NT2/D1 (cell line): ENCODE measurements at regions not wholly inside any gene's neighbourhood (a gene's known extent, or its start where the extent isn't known, plus 50 kb on each side); places are given as distances from the start of the nearest gene placed in this dataset.

Experiments
- DNase-seq: peaks from one replicate; pipeline ENCODE4 v3.0.0-alpha.2; 2011; ENCODE audit warnings: low read depth, low spot score
- H3K27me3 ChIP-seq: 2 replicates; pipeline ENCODE4 v1.6.0; 2011; ENCODE audit warnings: mild to moderate bottlenecking; ENCODE audit not compliant: insufficient read length, insufficient read depth
- H3K36me3 ChIP-seq: 2 replicates; pipeline ENCODE4 v1.6.1; 2011; ENCODE audit warnings: mild to moderate bottlenecking, low read length, mixed read lengths; ENCODE audit not compliant: insufficient read depth, insufficient read length
- H3K4me1 ChIP-seq: 2 replicates; pipeline ENCODE4 v1.5.1; 2011; ENCODE audit not compliant: insufficient read depth, insufficient read length
- H3K4me3 ChIP-seq: 2 replicates; pipeline ENCODE4 v1.5.1; 2011; ENCODE audit warnings: low read depth; ENCODE audit not compliant: insufficient read length
- H3K9ac ChIP-seq: 2 replicates; pipeline ENCODE4 v1.6.0; 2011; ENCODE audit warnings: low read depth; ENCODE audit not compliant: insufficient read length
- H3K9me3 ChIP-seq: 2 replicates; pipeline ENCODE4 v1.5.1; 2011; ENCODE audit warnings: mild to moderate bottlenecking, low read length; ENCODE audit not compliant: insufficient read depth
- SUZ12 ChIP-seq: IDR thresholded peaks from 2 replicates; pipeline ENCODE4 v1.6.1; 2011; ENCODE audit not compliant: insufficient read length, insufficient read depth; ENCODE audit errors: extremely low read depth
- YY1 ChIP-seq: IDR thresholded peaks from 2 replicates; pipeline ENCODE4 v1.6.1; 2011; ENCODE audit not compliant: insufficient read length, insufficient read depth
- ZNF274 ChIP-seq: IDR thresholded peaks from 2 replicates; pipeline ENCODE4 v1.6.1; 2011; ENCODE audit warnings: mild to moderate bottlenecking, low read depth, low read length

- no peaks in the 10 kb centered on the region for H3K9me3 ChIP-seq
- no peak overlapping the region for H3K9ac ChIP-seq
- no peaks in the 10 kb centered on the region for H3K4me1 ChIP-seq
- no peak overlapping the region for H3K4me3 ChIP-seq
- no peaks in the 10 kb centered on the region for H3K36me3 ChIP-seq
- no peak for DNase-seq
- H3K27me3 ChIP-seq = no peaks in the 10 kb centered on the region
- no peak for TF ChIP-seq ZNF274
These were observed 287.0 kb downstream of the PRELID2 start for GRCh38 chr5:145548097-145548496.

GRCh38 chr5:145544401-145544800, 290.7 kb downstream of the PRELID2 start:
- TF ChIP-seq YY1 = no peak
- no peak for TF ChIP-seq SUZ12
- TF ChIP-seq ZNF274 = no peak
- DNase-seq = no peak
- Histone ChIP-seq H3K36me3 (no peaks in the 10 kb centered on the region), H3K9ac (no peak overlapping the region), H3K4me3 (no peak overlapping the region), H3K9me3 (no peaks in the 10 kb centered on the region), H3K4me1 (no peaks in the 10 kb centered on the region), H3K27me3 (no peaks in the 10 kb centered on the region)

GRCh38 chr5:145543968-145544367, 291.2 kb downstream of the PRELID2 start:
- Histone ChIP-seq H3K4me3 (no peak overlapping the region), H3K9me3 (no peaks in the 10 kb centered on the region), H3K9ac (no peak overlapping the region), H3K27me3 (no peaks in the 10 kb centered on the region), H3K36me3 (no peaks in the 10 kb centered on the region), H3K4me1 (no peaks in the 10 kb centered on the region)
- no peak for DNase-seq
- TF ChIP-seq SUZ12 (no peak), ZNF274 (no peak), YY1 (no peak)

GRCh38 chr5:145540375-145540774, 294.8 kb downstream of the PRELID2 start:
- Histone ChIP-seq H3K4me1 (no peaks in the 10 kb centered on the region), H3K36me3 (no peaks in the 10 kb centered on the region), H3K27me3 (no peaks in the 10 kb centered on the region), H3K9me3 (no peaks in the 10 kb centered on the region), H3K9ac (no peak overlapping the region), H3K4me3 (no peak overlapping the region)
- DNase-seq = no peak
- no peak for TF ChIP-seq ZNF274
- no peak for TF ChIP-seq SUZ12
- TF ChIP-seq YY1 = no peak

GRCh38 chr5:145539201-145539600, 295.9 kb downstream of the PRELID2 start:
- Histone ChIP-seq H3K27me3 (no peaks in the 10 kb centered on the region), H3K9me3 (no peaks in the 10 kb centered on the region), H3K4me3 (no peak overlapping the region), H3K36me3 (no peaks in the 10 kb centered on the region), H3K9ac (no peak overlapping the region), H3K4me1 (no peaks in the 10 kb centered on the region)
- DNase-seq = no peak
- no peak for TF ChIP-seq SUZ12
- no peak for TF ChIP-seq ZNF274
- no peak for TF ChIP-seq YY1

- H3K4me3 ChIP-seq = no peak overlapping the region
- no peak overlapping the region for H3K9ac ChIP-seq
- no peaks in the 10 kb centered on the region for H3K9me3 ChIP-seq
- H3K27me3 ChIP-seq = no peaks in the 10 kb centered on the region
- no peaks in the 10 kb centered on the region for H3K36me3 ChIP-seq
- H3K4me1 ChIP-seq = no peaks in the 10 kb centered on the region
- DNase-seq = no peak
- no peak for TF ChIP-seq YY1
- no peak for TF ChIP-seq SUZ12
- no peak for TF ChIP-seq ZNF274
These were observed 299.0 kb downstream of the PRELID2 start for GRCh38 chr5:145536133-145536532.

- Histone ChIP-seq H3K4me1 (no peaks in the 10 kb centered on the region), H3K36me3 (no peaks in the 10 kb centered on the region), H3K27me3 (no peaks in the 10 kb centered on the region), H3K9ac (no peak overlapping the region), H3K4me3 (no peak overlapping the region), H3K9me3 (no peaks in the 10 kb centered on the region)
- TF ChIP-seq SUZ12 (no peak), ZNF274 (no peak), YY1 (no peak)
- DNase-seq = no peak
These were observed 304.0 kb downstream of the PRELID2 start for GRCh38 chr5:145531038-145531734.
